Large intestine (tissue), 3 donors: ENCODE measurements at regions not wholly inside any gene's neighbourhood (a gene's known extent, or its start where the extent isn't known, plus 50 kb on each side); places are given as distances from the start of the nearest gene placed in this dataset.
"Not testable (repeated sequence)": the region's sequence is repeated elsewhere in the genome, so short reads cannot be mapped to it uniquely, and the experiment has no call there.

ENCODE experiments used
- DNase-seq, 2 donors: peaks; one replicate each; pipeline versions ENCODE4 v3.0.0 to v3.0.0-alpha.2; 2013
- H3K27ac ChIP-seq: one replicate; pipeline ENCODE4 v1.5.1; 2013; ENCODE audit warnings: low read length
- H3K27me3 ChIP-seq: 2 replicates; pipeline ENCODE4 v1.6.1; 2013; ENCODE audit warnings: low read length; ENCODE audit not compliant: control insufficient read depth, insufficient read depth
- H3K36me3 ChIP-seq: 2 replicates; pipeline ENCODE4 v1.6.1; 2013; ENCODE audit warnings: low read length; ENCODE audit not compliant: control insufficient read depth, insufficient read depth
- H3K4me1 ChIP-seq: one replicate; pipeline ENCODE4 v1.6.1; 2013; ENCODE audit warnings: low read length; ENCODE audit not compliant: control insufficient read depth, insufficient read depth
- H3K4me3 ChIP-seq: one replicate; pipeline ENCODE4 v1.5.1; 2013; ENCODE audit warnings: low read length
- H3K9me3 ChIP-seq: one replicate; pipeline ENCODE4 v1.6.1; 2013; ENCODE audit warnings: mild to moderate bottlenecking, low read depth, low read length, moderate library complexity; ENCODE audit not compliant: control insufficient read depth
- WGBS: methylation state at CpG from one replicate; pipeline ENCODE4 v1.1.5; 2013; ENCODE audit warnings: low lambda C conversion rate; ENCODE audit not compliant: insufficient coverage; 5-methylcytosine and 5-hydroxymethylcytosine counted together

DNA sequence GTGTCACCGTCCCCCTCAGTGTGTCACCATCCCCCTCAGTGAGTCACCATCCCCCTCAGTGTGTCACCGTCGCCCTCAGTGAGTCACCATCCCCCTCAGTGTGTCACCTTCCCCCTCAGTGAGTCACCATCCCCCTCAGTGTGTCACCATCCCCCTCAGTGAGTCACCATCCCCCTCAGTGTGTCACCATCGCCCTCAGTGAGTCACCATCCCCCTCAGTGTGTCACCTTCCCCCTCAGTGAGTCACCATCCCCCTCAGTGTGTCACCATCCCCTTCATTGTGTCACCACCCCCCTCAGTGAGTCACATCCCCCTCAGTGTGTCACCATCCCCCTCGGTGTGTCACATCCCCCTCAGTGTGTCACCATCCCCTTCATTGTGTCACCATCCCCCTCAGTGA, 486.1 kb upstream of the SALL3 start:
- H3K27me3 ChIP-seq, H3K27ac ChIP-seq, DNase-seq, H3K4me1 ChIP-seq, H3K4me3 ChIP-seq, H3K36me3 ChIP-seq: not testable (repeated sequence)
- no CpG with 5 or more reads among the region's 5 CpGs for WGBS
- peaks cover 30% of the 10 kb centered on the region for H3K9me3 ChIP-seq

DNA sequence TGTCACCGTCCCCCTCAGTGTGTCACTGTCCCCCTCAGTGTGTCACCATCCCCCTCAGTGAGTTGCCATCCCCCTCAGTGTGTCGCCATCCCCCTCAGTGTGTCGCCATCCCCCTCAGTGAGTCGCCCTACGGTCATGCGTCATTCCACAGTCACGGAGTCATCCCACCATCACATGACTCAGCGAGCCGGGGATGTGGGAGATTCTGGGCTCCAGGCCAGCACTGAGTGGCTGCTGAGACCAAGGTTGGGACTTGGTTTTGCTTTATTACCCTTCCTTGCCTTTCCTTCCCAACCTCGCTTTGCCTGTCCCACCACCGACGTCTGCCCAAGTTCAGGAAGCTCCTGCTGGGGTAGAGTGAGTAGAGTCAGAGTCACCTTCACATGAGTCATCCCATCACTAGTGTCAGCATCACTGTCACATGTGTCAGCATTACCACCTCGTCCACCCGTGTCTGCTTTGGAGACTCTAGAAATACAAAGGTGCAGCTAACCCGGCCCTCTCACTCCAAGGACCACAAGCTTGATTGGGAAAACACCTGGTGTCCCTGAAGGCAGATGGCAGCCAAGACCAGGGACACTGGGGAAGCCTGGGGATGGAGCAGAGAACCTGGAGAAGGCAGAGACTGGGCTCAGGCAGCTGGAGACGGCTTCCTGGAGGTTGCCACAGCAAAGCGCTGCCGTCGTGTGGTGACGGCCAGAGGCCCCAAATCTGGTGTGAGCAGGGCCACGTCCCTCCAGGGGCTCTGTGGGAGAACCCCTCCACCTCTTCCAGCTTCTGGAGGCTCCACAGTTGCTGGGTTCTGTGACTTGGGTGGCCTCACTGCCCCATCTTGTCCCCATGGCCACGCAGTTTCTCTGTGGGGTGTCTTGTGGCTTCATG, 485.2 kb upstream of the SALL3 start:
- H3K4me3 ChIP-seq = no peak overlapping the region
- peaks cover 31% of the 10 kb centered on the region for H3K9me3 ChIP-seq
- no peaks in the 10 kb centered on the region for H3K36me3 ChIP-seq
- no peak for DNase-seq
- H3K27me3 ChIP-seq = no peaks in the 10 kb centered on the region
- H3K4me1 ChIP-seq = no peaks in the 10 kb centered on the region
- no peak overlapping the region for H3K27ac ChIP-seq
- WGBS = no CpG with 5 or more reads among the region's 22 CpGs

DNA sequence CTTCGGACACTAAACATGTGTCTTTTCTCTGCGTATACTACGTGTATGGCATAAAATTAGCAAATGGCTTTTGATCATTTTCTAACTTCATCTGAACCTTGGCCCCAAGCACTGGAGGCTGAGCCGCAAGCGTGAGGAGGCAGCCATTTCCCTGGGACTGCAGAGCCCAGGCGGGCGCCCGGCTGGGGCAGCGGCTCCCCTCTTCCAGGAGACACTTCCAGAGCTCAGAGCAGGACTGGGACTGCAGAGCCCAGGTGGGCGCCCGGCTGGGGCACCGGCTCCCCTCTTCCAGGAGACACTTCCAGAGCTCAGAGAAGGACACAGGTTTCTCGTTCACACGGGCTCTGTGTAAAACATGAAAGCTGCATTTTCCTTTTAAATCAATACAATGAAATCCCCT, 484.1 kb upstream of the SALL3 start:
- H3K4me3 ChIP-seq = no peak overlapping the region
- WGBS = 83% methylated on average over 1 of the region's 14 CpGs
- H3K27me3 ChIP-seq = no peaks in the 10 kb centered on the region
- H3K27ac ChIP-seq = no peak overlapping the region
- DNase-seq = no peak
- H3K4me1 ChIP-seq = no peaks in the 10 kb centered on the region
- H3K36me3 ChIP-seq = no peaks in the 10 kb centered on the region
- peaks cover 34% of the 10 kb centered on the region for H3K9me3 ChIP-seq

DNA sequence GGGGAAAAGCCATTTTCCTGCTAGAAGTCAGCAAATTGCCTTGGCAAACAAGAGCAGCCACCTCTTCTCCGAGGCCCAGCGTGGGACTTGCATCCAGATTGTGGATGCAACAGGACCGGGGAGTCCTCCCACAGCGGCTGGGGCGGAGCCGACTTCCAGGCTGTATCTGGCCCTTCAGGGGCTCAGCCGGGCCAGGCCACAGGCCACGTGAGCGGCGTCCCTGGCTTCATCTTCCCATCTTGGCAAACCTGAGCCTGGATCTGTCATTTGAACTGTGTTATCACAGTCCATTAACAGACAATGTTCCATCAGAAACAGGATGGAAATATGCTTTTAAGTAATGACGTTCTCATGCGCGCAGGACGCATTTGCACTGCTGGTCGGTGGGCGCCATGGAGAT, 483.5 kb upstream of the SALL3 start:
- Histone ChIP-seq H3K4me1 (no peaks in the 10 kb centered on the region), H3K4me3 (no peak overlapping the region), H3K9me3 (peaks cover 34% of the 10 kb centered on the region), H3K36me3 (no peaks in the 10 kb centered on the region), H3K27ac (no peak overlapping the region), H3K27me3 (no peaks in the 10 kb centered on the region)
- no peak for DNase-seq
- 100% methylated on average over 2 of the region's 16 CpGs for WGBS

DNA sequence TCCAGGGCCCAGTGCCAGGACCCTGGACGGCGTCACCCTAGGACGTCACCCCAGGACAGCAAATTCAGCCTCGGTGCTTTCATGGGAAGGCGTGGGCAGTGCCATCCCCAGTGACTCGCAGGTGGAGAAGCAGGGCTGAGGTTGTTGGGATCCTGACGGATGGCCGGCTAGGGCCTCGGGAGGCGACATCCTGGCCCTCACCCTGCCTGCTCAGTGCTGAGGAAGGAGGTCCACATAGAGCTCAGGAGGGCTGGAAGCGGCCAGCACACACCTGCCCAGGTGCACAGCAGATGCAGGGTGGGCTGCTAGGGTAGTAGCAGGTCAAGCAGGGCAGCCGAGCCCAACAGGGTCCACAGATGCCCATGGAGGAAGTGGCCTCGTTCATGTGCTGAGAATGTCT, 482.0 kb upstream of the SALL3 start:
- WGBS = no CpG with 5 or more reads among the region's 13 CpGs
- H3K4me1 ChIP-seq = no peaks in the 10 kb centered on the region
- no peak overlapping the region for H3K27ac ChIP-seq
- H3K36me3 ChIP-seq = no peaks in the 10 kb centered on the region
- no peak overlapping the region for H3K4me3 ChIP-seq
- H3K9me3 ChIP-seq = peaks cover 38% of the 10 kb centered on the region
- H3K27me3 ChIP-seq = no peaks in the 10 kb centered on the region
- DNase-seq = no peak

DNA sequence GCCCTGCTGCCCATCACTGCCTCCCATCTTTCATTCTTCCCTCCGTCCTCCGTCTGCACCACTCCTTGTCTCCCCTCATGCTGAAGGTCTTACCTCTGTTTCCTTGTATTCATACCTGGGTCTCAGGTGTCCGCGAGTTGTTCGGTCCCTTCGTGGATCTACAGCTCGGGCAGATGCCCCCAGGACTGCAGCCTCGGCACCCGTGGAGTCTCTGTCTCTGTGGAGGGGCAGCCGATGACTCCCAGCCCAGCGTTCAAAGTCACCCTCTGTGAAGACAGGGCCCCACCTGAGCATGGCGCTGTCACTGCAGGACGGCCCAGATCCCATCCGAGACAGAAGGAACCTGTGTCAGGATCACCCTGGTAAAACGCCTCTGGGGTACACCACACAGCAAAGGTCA, 480.0 kb upstream of the SALL3 start:
- H3K9me3 ChIP-seq = peaks cover 42% of the 10 kb centered on the region
- no peak overlapping the region for H3K4me3 ChIP-seq
- WGBS = 100% methylated on average over 2 of the region's 15 CpGs
- H3K4me1 ChIP-seq = no peaks in the 10 kb centered on the region
- no peaks in the 10 kb centered on the region for H3K27me3 ChIP-seq
- no peak overlapping the region for H3K27ac ChIP-seq
- no peak for DNase-seq
- no peaks in the 10 kb centered on the region for H3K36me3 ChIP-seq

DNA sequence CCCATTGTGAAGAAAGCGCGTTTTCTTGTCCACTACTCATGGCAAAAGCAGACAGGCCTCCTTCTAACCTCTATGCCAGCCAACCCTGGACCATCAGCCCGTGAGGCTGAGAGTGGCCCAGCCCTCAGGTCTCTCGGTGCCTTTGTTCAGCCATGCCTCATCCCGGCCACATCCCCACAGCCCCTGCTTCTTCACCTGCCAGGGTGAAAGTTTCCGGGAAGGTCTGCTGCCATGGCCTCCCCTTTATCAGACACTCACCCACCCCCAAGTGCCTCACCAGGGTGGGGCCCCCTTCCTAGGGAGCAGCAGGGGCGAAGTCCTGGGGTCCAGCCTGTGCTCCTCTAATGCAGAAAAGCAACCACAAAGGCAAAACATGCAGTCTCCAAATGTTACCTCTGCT, 478.4 kb upstream of the SALL3 start:
- Histone ChIP-seq H3K9me3 (peaks cover 39% of the 10 kb centered on the region), H3K36me3 (no peaks in the 10 kb centered on the region), H3K27me3 (no peaks in the 10 kb centered on the region), H3K4me1 (no peaks in the 10 kb centered on the region), H3K27ac (no peak overlapping the region), H3K4me3 (no peak overlapping the region)
- no peak for DNase-seq
- no CpG with 5 or more reads among the region's 7 CpGs for WGBS

DNA sequence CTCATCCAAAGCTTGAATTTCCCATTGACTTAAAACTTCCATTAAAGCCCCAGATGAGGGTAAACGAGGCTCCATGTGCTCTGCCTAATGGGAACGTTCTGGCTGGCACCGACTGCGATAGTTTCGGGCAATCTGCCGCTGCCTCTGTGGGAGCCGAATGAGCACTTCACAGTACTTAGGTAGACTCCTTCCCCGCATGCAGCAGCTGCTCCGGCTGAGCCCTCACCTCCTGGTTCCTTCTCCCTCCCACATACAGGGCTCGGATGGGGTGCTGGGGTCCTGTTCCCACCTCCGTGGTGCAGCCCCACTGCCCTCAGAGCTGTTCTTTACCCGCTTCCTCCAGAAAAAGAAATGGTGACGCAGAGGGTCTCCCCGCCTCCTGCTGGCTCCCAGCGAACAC, 476.5 kb upstream of the SALL3 start:
- peaks cover 32% of the 10 kb centered on the region for H3K9me3 ChIP-seq
- WGBS = no CpG with 5 or more reads among the region's 15 CpGs
- no peak for DNase-seq
- no peaks in the 10 kb centered on the region for H3K4me1 ChIP-seq
- H3K4me3 ChIP-seq = no peak overlapping the region
- no peaks in the 10 kb centered on the region for H3K36me3 ChIP-seq
- H3K27me3 ChIP-seq = no peaks in the 10 kb centered on the region
- H3K27ac ChIP-seq = no peak overlapping the region

DNA sequence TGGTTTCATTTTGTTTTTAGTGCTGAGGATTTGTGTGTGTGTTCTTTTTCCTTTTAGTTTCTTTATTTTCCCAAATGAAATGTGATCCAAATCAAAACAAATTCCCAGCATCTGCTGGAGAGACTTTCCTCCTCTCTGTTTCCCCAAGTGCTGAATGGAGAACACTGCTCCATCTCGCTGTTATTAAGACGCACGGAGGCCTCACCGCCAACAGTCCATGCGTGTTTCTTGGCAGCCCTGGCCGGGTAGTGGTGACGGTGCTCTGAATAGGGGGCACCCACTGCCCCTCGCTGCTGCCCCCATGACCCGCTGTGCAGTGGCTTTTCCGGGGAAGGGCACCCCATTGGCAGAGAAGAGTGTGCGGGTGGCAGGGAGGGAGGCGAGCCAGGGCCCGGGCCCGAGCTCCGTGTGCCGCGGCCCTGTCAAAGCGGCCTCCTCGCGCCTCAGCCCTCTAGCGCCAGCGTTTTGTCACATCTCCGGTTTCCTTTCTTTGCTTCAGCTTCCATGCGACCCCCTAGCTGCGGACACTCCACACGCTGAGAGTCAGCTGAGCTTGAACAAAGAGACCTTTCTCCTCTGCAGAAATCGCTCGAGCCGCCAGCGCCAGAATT, 473.7 kb upstream of the SALL3 start:
- H3K4me3 ChIP-seq = no peak overlapping the region
- no peaks in the 10 kb centered on the region for H3K36me3 ChIP-seq
- peaks cover 27% of the 10 kb centered on the region for H3K9me3 ChIP-seq
- no peak for DNase-seq
- no peaks in the 10 kb centered on the region for H3K27me3 ChIP-seq
- H3K4me1 ChIP-seq = no peaks in the 10 kb centered on the region
- no CpG with 5 or more reads among the region's 30 CpGs for WGBS
- H3K27ac ChIP-seq = no peak overlapping the region

DNA sequence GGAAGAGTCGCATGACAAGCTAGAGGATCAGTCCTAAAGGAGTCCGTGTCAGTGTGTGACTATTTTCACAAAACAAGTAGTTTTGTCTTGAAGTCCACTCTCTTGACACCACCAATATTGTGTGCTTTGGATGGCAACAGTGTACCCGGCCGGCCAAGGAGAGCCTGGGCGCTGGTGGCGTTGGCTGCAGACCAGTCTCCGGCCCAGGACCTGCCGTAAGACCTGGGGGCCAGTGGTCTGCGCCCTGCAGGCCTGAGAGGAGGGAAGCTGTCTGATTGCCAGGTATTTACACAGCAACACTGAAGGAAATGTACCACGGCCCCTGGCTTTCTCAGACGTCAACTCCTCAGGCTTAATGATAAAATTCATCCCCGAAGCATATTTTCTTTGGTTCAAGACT, 472.4 kb upstream of the SALL3 start:
- Histone ChIP-seq H3K36me3 (no peaks in the 10 kb centered on the region), H3K9me3 (peaks cover 23% of the 10 kb centered on the region), H3K4me3 (no peak overlapping the region), H3K27me3 (no peaks in the 10 kb centered on the region), H3K27ac (no peak overlapping the region), H3K4me1 (no peaks in the 10 kb centered on the region)
- WGBS = no CpG with 5 or more reads among the region's 12 CpGs
- no peak for DNase-seq
